ENCODE measurements at regions not wholly inside any gene's neighbourhood (a gene's known extent, or its start where the extent isn't known, plus 50 kb on each side); places are given as distances from the start of the nearest gene placed in this dataset.
A peak's percentile ranks its signal among the peaks of the same experiment; 100 is the strongest.

GRCh38 chr6:25004357-25004756 lies 68.6 kb upstream of the RIPOR2 start:
- Histone ChIP-seq H4K20me1 (ENCODE audit: insufficient read depth, low read length) (no peaks in the 10 kb centered on the region), H3K9me3 (ENCODE audit: control insufficient read depth, insufficient read depth, low read length) (no peaks in the 10 kb centered on the region), H3K9me1 (ENCODE audit: insufficient read depth, low read length) (peaks cover 5% of the 10 kb centered on the region), H2BK5ac (ENCODE audit: low read depth, low read length, poor library complexity, severe bottlenecking) (no peak overlapping the region), H4K8ac (ENCODE audit: low read depth in 2 of 2, low read length in 2 of 2) (no peak overlapping the region), H2BK20ac (ENCODE audit: low read depth, low read length) (peak overlapping the region; percentile 50; the same call in 1 of the 2 replicates), H2AFZ (replicated peaks; ENCODE audit: low read length, poor library complexity) (peak overlapping the region; percentile 8), H2BK15ac (ENCODE audit: low read depth, low read length) (peak overlapping the region; percentile 41; the same call in 1 of the 3 replicates), H3K4me3 (ENCODE audit: insufficient read depth, low read depth, low read length) (no peak overlapping the region), H4K91ac (ENCODE audit: insufficient read depth, low read depth, low read length) (peak overlapping the region; percentile 5; the same call in 1 of the 2 replicates), H3K23ac (ENCODE audit: low read depth, low read length) (peak overlapping the region; percentile 15; the same call in 1 of the 2 replicates), H3K14ac (replicated peaks; ENCODE audit: low read depth, low read length) (no peak overlapping the region), H3K4me1 (ENCODE audit: control insufficient read depth, insufficient read depth, low read length) (peaks cover 6% of the 10 kb centered on the region), H3K18ac (ENCODE audit: low read depth, low read length) (no peak overlapping the region), H3K27ac (ENCODE audit: insufficient read depth, low read length) (no peak overlapping the region), H3K9ac (ENCODE audit: low read depth, low read length) (no peak overlapping the region), H2BK120ac (ENCODE audit: low read depth, low read length) (peak overlapping the region; percentile 19; the same call in 1 of the 2 replicates), H3K56ac (ENCODE audit: extremely low read depth, insufficient read depth, low read length) (no peak overlapping the region), H2AK5ac (ENCODE audit: low read depth, low read length) (0 out of 2 replicates have a peak overlapping the region, but pooled peaks have one; percentile 44), H3K27me3 (ENCODE audit: control insufficient read depth, insufficient read depth, low read length) (no peaks in the 10 kb centered on the region), H3K4ac (ENCODE audit: low read depth, low read length) (no peak overlapping the region), H3K79me1 (ENCODE audit: low read depth in 1 of 2, low read length in 2 of 2) (no peaks in the 10 kb centered on the region), H3K36me3 (ENCODE audit: control insufficient read depth, insufficient read depth, low read length) (no peaks in the 10 kb centered on the region), H4K5ac (ENCODE audit: low read depth, low read length) (no peak overlapping the region), H2AK9ac (replicated peaks; ENCODE audit: low read depth, low read length, poor library complexity) (no peak overlapping the region), H3K4me2 (ENCODE audit: low read depth, low read length) (no peak overlapping the region)
- DNase-seq (no peak), ATAC-seq (ENCODE audit: low read depth) (no peak)
- in situ Hi-C loops (cut with MboI; ENCODE audit: low sequenced_read_pairs) (no loop called here), dilution Hi-C loops (cut with HindIII; ENCODE audit: low sequenced_read_pairs, unreplicated experiment) (no loop called here), intact Hi-C loops (cut with micrococcal nuclease) (no loop called here)
- ChIA-PET CTCF (no interaction called here), POLR2A (ENCODE audit: unreplicated experiment) (no interaction called here)
- no TSS peak for BruUV-seq (replicated peaks)
- WGBS, 2 experiments (ENCODE audit: extremely low coverage in 2 of 2, insufficient read length in 1 of 2) = 71% methylated on average over 1 of the region's 2 CpGs; no CpG with 5 or more reads in 1 of the 2 experiments
- TF ChIP-seq MAZ (IDR thresholded peaks at IDR 0.05; ENCODE audit: borderline replicate concordance, low read depth, low read length) (no peak), MXI1 (IDR thresholded peaks at IDR 0.05; ENCODE audit: borderline replicate concordance, low read depth, low read length) (no peak), CEBPB (IDR thresholded peaks at IDR 0.05; ENCODE audit: low read depth, low read length) (no peak), SMC3 (IDR thresholded peaks at IDR 0.05; ENCODE audit: low read depth, low read length) (no peak), BHLHE40 (IDR thresholded peaks at IDR 0.05; ENCODE audit: low read depth, low read length) (no peak), MAFK (IDR thresholded peaks at IDR 0.05; ENCODE audit: low read depth, low read length) (no peak), POLR2A (IDR thresholded peaks at IDR 0.05; ENCODE audit: low read depth, low read length) (no peak), FOS (IDR thresholded peaks at IDR 0.05; ENCODE audit: low read depth, low read length) (no peak), CHD1 (IDR thresholded peaks at IDR 0.05; ENCODE audit: low read depth, low read length) (no peak), CTCF (conservative IDR thresholded peaks at IDR 0.05; ENCODE audit: low read depth, low read length) (no peak), RCOR1 (IDR thresholded peaks at IDR 0.05; ENCODE audit: insufficient replicate concordance, low read length) (no peak), NFE2L2 (IDR thresholded peaks at IDR 0.05; ENCODE audit: low read depth, low read length) (no peak)

All from IMR-90 (cell line).